Mucosa of descending colon (tissue), 3 donors: ENCODE measurements at regions not wholly inside any gene's neighbourhood (a gene's known extent, or its start where the extent isn't known, plus 50 kb on each side); places are given as distances from the start of the nearest gene placed in this dataset.

Experiments used
- ATAC-seq: fragments of 200-7000 bp; cut with Tn5 transposase; one replicate; pipeline ENCODE4 v1.9.1; 2020; ENCODE audit warnings: mild to moderate bottlenecking, moderate library complexity
- DNase-seq, 3 donors: peaks; one replicate each; pipeline ENCODE4 v3.0.0-alpha.2; 2020
- H3K36me3 ChIP-seq: fragments of 200-600 bp; one replicate; pipeline ENCODE4 v1.8.0; 2021; ENCODE audit warnings: low read depth, mild to moderate bottlenecking
- H3K4me1 ChIP-seq: fragments of 200-600 bp; one replicate; pipeline ENCODE4 v1.8.0; 2021; ENCODE audit warnings: low read depth, mild to moderate bottlenecking
- H3K4me3 ChIP-seq: fragments of 200-600 bp; one replicate; pipeline ENCODE4 v1.8.0; 2021; ENCODE audit warnings: mild to moderate bottlenecking
- H3K9me3 ChIP-seq: fragments of 200-600 bp; one replicate; pipeline ENCODE4 v1.8.0; 2021; ENCODE audit warnings: mild to moderate bottlenecking
- CTCF ChIP-seq: fragments of 200-600 bp; IDR thresholded peaks from one replicate; pipeline ENCODE4 v1.8.0; 2022; ENCODE audit warnings: antibody characterized with exemption, mild to moderate bottlenecking
- intact Hi-C, 2 donors: fragments of 100-400 bp; cut with DNase I in 1 of 2; cut with micrococcal nuclease in 1 of 2; formaldehyde crosslinking; loops; one replicate each; pipeline versions ENCODE4 v1.11.0 to v1.11.1; 2022; cut with DNase I, micrococcal nuclease
- donor health status: DM: no; HTN: no; CAD: no; lungs with moderate emphysema.
- donor health status: DM: no; HTN: no; CAD: no.
- donor health status: DM: no; HTN: yes; CAD: no.

- no peaks in the 10 kb centered on the region for H3K4me1 ChIP-seq
- DNase-seq: no peak
- H3K36me3 ChIP-seq: no peaks in the 10 kb centered on the region
- intact Hi-C loops: no loop called here
- no peak for TF ChIP-seq CTCF
- ATAC-seq: no peak
- H3K9me3 ChIP-seq: peaks cover 7% of the 10 kb centered on the region
- H3K4me3 ChIP-seq: no peak overlapping the region
Measured at GRCh38 chr12:40579687-40580086, 112.6 kb upstream of the CNTN1 start.

GRCh38 chr12:40580346-40580745, 111.9 kb upstream of the CNTN1 start:
- no peak for ATAC-seq
- Histone ChIP-seq H3K4me3 (no peak overlapping the region), H3K4me1 (no peaks in the 10 kb centered on the region), H3K9me3 (peaks cover 7% of the 10 kb centered on the region), H3K36me3 (no peaks in the 10 kb centered on the region)
- DNase-seq: no peak
- intact Hi-C loops: no loop called here
- TF ChIP-seq CTCF: no peak

- Histone ChIP-seq H3K9me3 (peaks cover 7% of the 10 kb centered on the region), H3K36me3 (no peaks in the 10 kb centered on the region), H3K4me3 (no peak overlapping the region), H3K4me1 (no peaks in the 10 kb centered on the region)
- intact Hi-C loops: no loop called here
- DNase-seq (no peak), ATAC-seq (no peak)
- no peak for TF ChIP-seq CTCF
Measured at GRCh38 chr12:40581889-40582288, 110.3 kb upstream of the CNTN1 start.

DNA sequence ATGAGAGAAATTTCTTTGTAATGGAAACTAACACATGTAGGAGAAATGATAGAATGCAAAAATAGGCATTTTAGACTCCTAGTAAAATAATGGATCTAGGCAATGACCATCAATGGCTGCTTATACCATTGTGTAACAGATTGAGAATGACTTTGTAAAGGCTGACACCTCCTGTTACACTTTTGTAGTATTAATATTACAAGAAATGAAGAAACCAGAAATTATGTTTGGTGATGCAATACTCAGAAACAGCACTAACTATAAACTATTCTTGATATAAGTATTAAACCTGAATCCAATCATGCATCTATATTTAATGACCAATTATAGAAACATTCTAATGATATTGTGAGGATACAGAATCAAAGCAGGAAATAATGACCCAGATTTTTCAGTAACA, 108.5 kb upstream of the CNTN1 start:
- Histone ChIP-seq H3K9me3 (peaks cover 7% of the 10 kb centered on the region), H3K4me3 (no peak overlapping the region), H3K4me1 (no peaks in the 10 kb centered on the region), H3K36me3 (no peaks in the 10 kb centered on the region)
- TF ChIP-seq CTCF: no peak
- intact Hi-C loops: no loop called here
- ATAC-seq: no peak
- no peak for DNase-seq

DNA sequence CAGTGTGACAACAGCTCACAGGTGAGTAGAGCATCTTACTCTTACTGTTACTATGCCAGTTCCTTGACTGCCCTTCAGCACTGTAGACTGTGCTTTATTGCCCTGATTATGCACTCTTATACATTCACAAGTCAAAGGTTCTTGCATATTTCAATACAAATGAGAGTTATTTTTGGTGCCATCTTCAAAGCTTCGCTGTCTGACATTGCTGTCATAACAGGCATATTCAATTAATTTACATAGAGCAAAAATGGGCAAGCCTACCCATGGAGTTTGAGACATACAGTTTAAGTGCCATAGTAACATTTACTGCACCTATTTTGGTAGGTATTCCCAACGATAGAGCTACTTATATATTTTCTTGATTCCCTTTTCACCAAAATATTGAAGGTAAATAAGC, 107.5 kb upstream of the CNTN1 start:
- TF ChIP-seq CTCF: no peak
- intact Hi-C loops: no loop called here
- Histone ChIP-seq H3K36me3 (no peaks in the 10 kb centered on the region), H3K4me1 (no peaks in the 10 kb centered on the region), H3K9me3 (peaks cover 9% of the 10 kb centered on the region), H3K4me3 (no peak overlapping the region)
- no peak for DNase-seq
- no peak for ATAC-seq

- ATAC-seq (no peak), DNase-seq (no peak)
- no peak for TF ChIP-seq CTCF
- intact Hi-C loops: no loop called here
- Histone ChIP-seq H3K4me1 (no peaks in the 10 kb centered on the region), H3K9me3 (peaks cover 4% of the 10 kb centered on the region), H3K4me3 (no peak overlapping the region), H3K36me3 (no peaks in the 10 kb centered on the region)
Measured at GRCh38 chr12:40586823-40587222, 105.4 kb upstream of the CNTN1 start.
